GM19438 (cell line): ENCODE measurements at regions not wholly inside any gene's neighbourhood (a gene's known extent, or its start where the extent isn't known, plus 50 kb on each side); places are given as distances from the start of the nearest gene placed in this dataset.
A peak's percentile ranks its signal among the peaks of the same experiment; 100 is the strongest.
"Not testable (repeated sequence)": the region's sequence is repeated elsewhere in the genome, so short reads cannot be mapped to it uniquely, and the experiment has no call there.

Experiments used
- ATAC-seq: cut with Tn5 transposase; IDR thresholded peaks from one replicate; pipeline ENCODE4 v1.9.1; 2021; ENCODE audit warnings: low read depth; ENCODE audit not compliant: unreplicated experiment

GRCh38 chr14:35952584-35952983 is 126.4 kb downstream of the BRMS1L start:
- no peak for ATAC-seq

- ATAC-seq, result no peak
Observed at GRCh38 chr14:35949920-35950513, 123.9 kb downstream of the BRMS1L start.

GRCh38 chr14:35947983-35948382 is 121.8 kb downstream of the BRMS1L start:
- not testable (repeated sequence) for ATAC-seq

GRCh38 chr14:35944847-35945246 is 118.7 kb downstream of the BRMS1L start:
- no peak for ATAC-seq

GRCh38 chr14:35940291-35940690 is 114.2 kb downstream of the BRMS1L start:
- ATAC-seq, result no peak

GRCh38 chr14:35938770-35939169 is 112.6 kb downstream of the BRMS1L start:
- ATAC-seq, result no peak

- ATAC-seq, result peak; percentile 48
Observed at GRCh38 chr14:35934499-35934898, 108.4 kb downstream of the BRMS1L start.

GRCh38 chr14:35932659-35933159 is 106.6 kb downstream of the BRMS1L start:
- ATAC-seq, result peak; percentile 61

- ATAC-seq, result peak; percentile 22
Observed at GRCh38 chr14:35932136-35932535, 106.0 kb downstream of the BRMS1L start.

- no peak for ATAC-seq
Observed at GRCh38 chr14:35931346-35931745, 105.2 kb downstream of the BRMS1L start.

- no peak for ATAC-seq
Observed at GRCh38 chr14:35929186-35929585, 103.0 kb downstream of the BRMS1L start.

- no peak for ATAC-seq
Observed at GRCh38 chr14:35927727-35928126, 101.6 kb downstream of the BRMS1L start.

- ATAC-seq, result no peak
Observed at GRCh38 chr14:35925319-35925718, 99.2 kb downstream of the BRMS1L start.

GRCh38 chr14:35922590-35922989 is 96.5 kb downstream of the BRMS1L start:
- not testable (repeated sequence) for ATAC-seq

GRCh38 chr14:35921745-35922144 is 95.6 kb downstream of the BRMS1L start:
- ATAC-seq, result no peak
